ENCODE measurements at regions not wholly inside any gene's neighbourhood (a gene's known extent, or its start where the extent isn't known, plus 50 kb on each side); places are given as distances from the start of the nearest gene placed in this dataset.
"Not testable (repeated sequence)": the region's sequence is repeated elsewhere in the genome, so short reads cannot be mapped to it uniquely, and the experiment has no call there.

DNA sequence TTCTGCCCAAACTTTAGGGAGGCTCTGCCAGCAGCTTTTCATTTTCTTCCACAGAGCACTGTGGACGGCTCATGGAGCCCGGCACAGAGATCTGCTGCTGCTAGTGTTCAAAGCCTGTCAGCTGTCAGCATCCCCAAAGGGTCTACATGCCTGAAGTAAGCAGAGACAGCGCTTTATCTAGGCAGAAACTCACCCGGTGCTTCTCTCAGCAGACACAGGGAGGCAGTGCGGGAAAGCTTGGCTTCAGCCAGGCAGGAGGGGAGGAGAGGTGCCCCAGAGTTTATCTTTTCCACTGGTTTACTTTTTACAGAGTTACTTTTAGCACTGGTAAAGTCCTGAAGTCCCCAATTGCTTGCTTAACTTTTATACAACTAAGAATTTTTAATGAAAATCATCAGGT is 339.3 kb downstream of the NKX6-1 start:
- no peak for DNase-seq (ENCODE audit: low read depth)
- TF ChIP-seq, protein P1, sequence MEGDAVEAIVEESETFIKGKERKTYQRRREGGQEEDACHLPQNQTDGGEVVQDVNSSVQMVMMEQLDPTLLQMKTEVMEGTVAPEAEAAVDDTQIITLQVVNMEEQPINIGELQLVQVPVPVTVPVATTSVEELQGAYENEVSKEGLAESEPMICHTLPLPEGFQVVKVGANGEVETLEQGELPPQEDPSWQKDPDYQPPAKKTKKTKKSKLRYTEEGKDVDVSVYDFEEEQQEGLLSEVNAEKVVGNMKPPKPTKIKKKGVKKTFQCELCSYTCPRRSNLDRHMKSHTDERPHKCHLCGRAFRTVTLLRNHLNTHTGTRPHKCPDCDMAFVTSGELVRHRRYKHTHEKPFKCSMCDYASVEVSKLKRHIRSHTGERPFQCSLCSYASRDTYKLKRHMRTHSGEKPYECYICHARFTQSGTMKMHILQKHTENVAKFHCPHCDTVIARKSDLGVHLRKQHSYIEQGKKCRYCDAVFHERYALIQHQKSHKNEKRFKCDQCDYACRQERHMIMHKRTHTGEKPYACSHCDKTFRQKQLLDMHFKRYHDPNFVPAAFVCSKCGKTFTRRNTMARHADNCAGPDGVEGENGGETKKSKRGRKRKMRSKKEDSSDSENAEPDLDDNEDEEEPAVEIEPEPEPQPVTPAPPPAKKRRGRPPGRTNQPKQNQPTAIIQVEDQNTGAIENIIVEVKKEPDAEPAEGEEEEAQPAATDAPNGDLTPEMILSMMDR (conservative IDR thresholded peaks at IDR 0.05; ENCODE audit: low read length): 0 out of 2 replicates have a peak, but pooled peaks have one; percentile 7
- H3K4me3 ChIP-seq (ENCODE audit: low read length): no peak overlapping the region

DNA sequence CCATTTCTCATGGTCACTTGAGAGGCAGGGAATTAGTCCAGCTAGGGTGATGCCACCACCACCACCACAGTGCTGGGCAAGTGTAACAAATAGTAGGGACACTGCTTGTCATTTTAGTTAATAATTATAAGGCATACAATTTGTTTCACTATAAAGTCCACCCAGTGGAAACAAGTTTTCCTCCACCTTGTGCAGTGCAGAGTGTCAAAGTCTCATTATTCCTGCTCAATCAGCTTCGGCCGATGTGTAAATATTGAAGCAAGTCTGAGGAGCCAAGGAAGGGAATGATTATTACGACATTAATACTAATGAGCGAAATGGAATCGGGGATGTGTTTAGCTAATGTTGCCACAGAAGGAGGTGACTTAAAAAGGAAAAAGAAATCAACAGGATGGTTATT is 340.4 kb downstream of the NKX6-1 start:
- H3K4me3 ChIP-seq (ENCODE audit: low read length): no peak overlapping the region
- DNase-seq (ENCODE audit: low read depth): no peak
- TF ChIP-seq, protein P1 (conservative IDR thresholded peaks at IDR 0.05; ENCODE audit: low read length): no peak

DNA sequence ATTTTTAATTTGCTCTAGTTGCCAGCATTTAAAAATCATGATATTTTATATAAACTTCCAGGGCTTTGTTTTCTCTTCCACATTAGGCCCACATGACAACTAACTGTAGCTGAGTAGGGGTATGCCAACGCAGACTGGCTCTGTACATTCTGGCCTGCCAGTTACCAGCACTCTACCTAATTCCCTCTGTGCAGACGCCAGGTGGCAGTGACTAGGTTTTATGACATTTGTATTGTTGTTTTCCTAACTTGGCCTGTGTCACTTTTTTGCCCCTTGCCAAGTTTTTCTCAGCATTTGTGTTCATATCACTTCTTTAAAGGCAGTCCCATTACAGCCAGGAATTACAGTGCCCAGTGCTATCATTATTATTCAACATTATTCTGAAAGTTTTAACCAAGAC is 347.5 kb downstream of the NKX6-1 start:
- no peak overlapping the region for H3K4me3 ChIP-seq (ENCODE audit: low read length)
- DNase-seq (ENCODE audit: low read depth): no peak
- TF ChIP-seq, protein P1 (conservative IDR thresholded peaks at IDR 0.05; ENCODE audit: low read length): no peak

DNA sequence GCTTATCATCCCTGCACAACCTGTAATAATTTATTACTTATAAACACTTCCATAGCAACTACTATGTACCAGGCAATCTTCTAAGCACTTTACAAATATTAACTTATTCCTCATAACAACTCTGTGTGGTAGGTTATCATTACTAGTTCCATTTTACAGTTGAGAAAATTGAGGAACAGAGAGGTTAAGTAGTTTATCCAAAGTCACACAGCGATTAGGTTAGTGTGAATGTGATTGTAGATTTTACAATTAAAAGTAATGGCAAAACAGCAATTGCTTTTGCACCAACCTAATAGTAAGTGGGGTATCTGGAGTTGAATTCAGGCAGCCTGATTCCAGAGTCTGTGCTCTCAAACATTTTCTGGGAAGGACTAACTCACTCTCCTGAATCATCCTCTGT is 348.9 kb downstream of the NKX6-1 start:
- H3K4me3 ChIP-seq (ENCODE audit: low read length): no peak overlapping the region
- no peak for DNase-seq (ENCODE audit: low read depth)
- TF ChIP-seq, protein P1 (conservative IDR thresholded peaks at IDR 0.05; ENCODE audit: low read length): no peak

DNA sequence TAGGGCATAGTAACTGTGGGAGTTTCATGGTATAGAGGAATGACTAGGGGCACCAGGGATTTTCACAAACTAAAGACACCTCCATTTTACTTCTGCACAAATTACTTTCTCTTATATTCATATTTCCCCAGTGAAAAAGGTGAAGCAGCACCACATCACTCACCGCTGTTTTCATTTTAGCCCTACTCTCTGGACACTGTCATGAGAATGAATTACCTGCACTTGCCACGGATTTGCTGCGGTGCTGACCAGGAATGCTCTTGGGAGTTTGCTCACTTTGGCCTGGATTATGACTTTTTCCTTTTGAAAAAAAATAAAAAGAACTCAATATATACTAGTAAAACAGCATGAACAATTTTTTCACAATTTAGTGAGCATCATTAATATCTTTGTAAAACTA is 351.3 kb downstream of the NKX6-1 start:
- no peak for DNase-seq (ENCODE audit: low read depth)
- no peak overlapping the region for H3K4me3 ChIP-seq (ENCODE audit: low read length)
- TF ChIP-seq, protein P1 (conservative IDR thresholded peaks at IDR 0.05; ENCODE audit: low read length): no peak

DNA sequence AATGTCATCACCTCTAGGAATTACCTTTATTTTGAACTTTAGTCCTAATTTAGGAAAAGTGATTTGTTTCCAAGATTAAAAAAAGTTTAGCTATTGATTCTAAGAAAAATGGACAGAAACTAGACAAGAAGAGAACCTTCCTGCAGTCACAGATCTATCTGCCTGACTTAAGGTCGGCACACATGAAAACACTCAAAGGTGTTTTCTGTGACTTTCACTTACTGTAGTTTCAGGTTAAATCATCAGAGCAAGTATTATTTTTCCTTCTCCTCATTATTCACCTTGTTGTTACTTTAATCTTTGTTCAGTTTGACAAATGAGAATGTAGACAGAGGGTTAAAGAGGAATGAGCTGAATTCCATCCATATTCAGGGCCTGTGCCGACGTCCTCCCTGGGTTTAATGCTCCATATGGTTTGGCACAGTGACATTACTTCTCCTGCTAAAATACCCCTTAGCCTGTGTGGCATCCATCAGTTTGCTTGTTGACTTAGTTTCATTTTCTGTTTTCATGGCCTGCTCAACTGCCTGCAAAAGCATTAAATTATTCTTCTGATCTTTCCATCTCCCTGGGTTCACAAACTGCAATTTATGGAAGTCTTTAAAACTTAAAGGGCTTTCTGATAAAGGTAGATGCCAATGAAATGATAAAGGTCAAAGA is 352.7 kb downstream of the NKX6-1 start:
- no peak overlapping the region for H3K4me3 ChIP-seq (ENCODE audit: low read length)
- TF ChIP-seq, protein P1 (conservative IDR thresholded peaks at IDR 0.05; ENCODE audit: low read length): no peak
- DNase-seq (ENCODE audit: low read depth): no peak

DNA sequence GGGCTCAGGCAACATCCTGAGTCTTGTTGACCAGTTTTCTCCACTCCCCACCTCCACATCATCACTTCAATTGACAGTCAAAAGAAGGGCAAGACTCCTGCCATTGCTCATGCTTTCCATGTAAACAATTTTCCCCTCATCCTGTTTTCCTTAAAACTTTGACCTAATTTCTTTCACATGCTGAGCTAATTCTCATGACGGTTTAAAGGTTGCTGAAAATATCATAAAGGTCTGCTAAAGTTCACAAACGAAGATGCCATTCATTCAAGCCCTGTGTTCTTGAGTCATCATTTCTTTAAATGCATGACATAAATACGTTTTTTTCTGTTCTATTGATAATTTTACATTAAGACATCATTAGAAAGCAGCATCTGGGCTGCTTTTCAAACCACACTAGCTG is 353.9 kb downstream of the NKX6-1 start:
- no peak overlapping the region for H3K4me3 ChIP-seq (ENCODE audit: low read length)
- DNase-seq (ENCODE audit: low read depth): no peak
- TF ChIP-seq, protein P1 (conservative IDR thresholded peaks at IDR 0.05; ENCODE audit: low read length): no peak

DNA sequence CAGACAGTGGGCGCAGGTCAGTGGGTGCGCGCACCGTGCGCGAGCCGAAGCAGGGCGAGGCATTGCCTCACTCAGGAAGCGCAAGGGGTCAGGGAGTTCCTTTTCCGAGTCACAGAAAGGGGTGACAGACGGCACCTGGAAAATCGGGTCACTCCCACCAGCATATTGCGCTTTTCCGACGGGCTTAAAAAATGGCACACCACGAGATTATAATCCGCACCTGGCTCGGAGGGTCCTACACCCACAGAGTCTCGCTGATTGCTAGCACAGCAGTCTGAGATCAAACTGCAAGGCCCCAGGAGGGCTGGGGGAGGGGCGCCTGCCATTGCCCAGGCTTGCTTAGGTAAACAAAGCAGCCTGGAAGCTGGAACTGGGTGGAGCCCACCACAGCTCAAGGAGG is 372.2 kb downstream of the NKX6-1 start:
- H3K4me3 ChIP-seq (ENCODE audit: low read length); DNase-seq (ENCODE audit: low read depth): not testable (repeated sequence)
